ENCODE measurements at regions not wholly inside any gene's neighbourhood (a gene's known extent, or its start where the extent isn't known, plus 50 kb on each side); places are given as distances from the start of the nearest gene placed in this dataset.
"Not testable (repeated sequence)": the region's sequence is repeated elsewhere in the genome, so short reads cannot be mapped to it uniquely, and the experiment has no call there.

- no peak overlapping the region for H3K14ac ChIP-seq (ENCODE audit: low read length)
- peaks cover 0 to 3% of the 10 kb centered on the region in 2 donors for H3K9me3 ChIP-seq (replicated peaks in 1 of 2; ENCODE audit: control insufficient read depth in 2 of 2, insufficient read depth in 1 of 2, low read depth in 1 of 2, low read length in 2 of 2)
- H4K91ac ChIP-seq (ENCODE audit: low read depth, low read length, poor library complexity), result no peak overlapping the region
- H3K4me1 ChIP-seq (ENCODE audit: control insufficient read depth in 2 of 2, insufficient read depth in 1 of 2, low read depth in 1 of 2, low read length in 2 of 2), result no peaks in the 10 kb centered on the region
- H2AK5ac ChIP-seq (ENCODE audit: low read depth, low read length), result no peak overlapping the region
- H3K18ac ChIP-seq (ENCODE audit: low read length), result no peak overlapping the region
- no peak overlapping the region for H3K27ac ChIP-seq (replicated peaks; ENCODE audit: low read length)
- no peak overlapping the region for H2BK12ac ChIP-seq (ENCODE audit: low read length)
- no peak overlapping the region for H3K23ac ChIP-seq (ENCODE audit: low read depth, low read length, poor library complexity)
- H2BK120ac ChIP-seq (ENCODE audit: low read depth, low read length), result no peak overlapping the region
- no peak overlapping the region for H4K8ac ChIP-seq (ENCODE audit: low read depth, low read length)
- H3K9ac ChIP-seq (ENCODE audit: low read depth, low read length, poor library complexity), result no peak overlapping the region
- WGBS, 2 donors (ENCODE audit: extremely low coverage in 2 of 2, insufficient read length in 2 of 2, insufficient replicate concordance in 1 of 2), result 73 to 80% methylated on average over 1 of the region's 3 CpGs
- no peak overlapping the region for H3K4me2 ChIP-seq (ENCODE audit: insufficient read depth, low read length, poor library complexity, severe bottlenecking)
- H3K4me3 ChIP-seq (ENCODE audit: low read length in 2 of 2), result no peak overlapping the region
- DNase-seq (ENCODE audit: low spot score), result no peak
- H3K4ac ChIP-seq (ENCODE audit: low read length), result no peak overlapping the region
- peaks cover 2% of the 10 kb centered on the region for H3K79me1 ChIP-seq (ENCODE audit: low read depth, low read length)
- no peaks in the 10 kb centered on the region for H3K36me3 ChIP-seq (replicated peaks in 1 of 2; ENCODE audit: control insufficient read depth in 2 of 2, insufficient read depth in 2 of 2, low read length in 2 of 2)
- no peak overlapping the region for H2BK15ac ChIP-seq (ENCODE audit: low read length)
- no peak overlapping the region for H2BK5ac ChIP-seq (ENCODE audit: low read length)
- no peak overlapping the region for H2AFZ ChIP-seq (ENCODE audit: low read length)
- H3K27me3 ChIP-seq (ENCODE audit: control insufficient read depth in 3 of 3, insufficient read depth in 3 of 3, low read depth in 1 of 3, low read length in 3 of 3), result no peaks in the 10 kb centered on the region
Observed at GRCh38 chr7:149334930-149335329, 72.9 kb downstream of the ZNF783 start.

- DNase-seq (ENCODE audit: low spot score), result no peak
- H3K36me3 ChIP-seq (replicated peaks in 1 of 2; ENCODE audit: control insufficient read depth in 2 of 2, insufficient read depth in 2 of 2, low read length in 2 of 2), result no peaks in the 10 kb centered on the region
- no peak overlapping the region for H2BK12ac ChIP-seq (ENCODE audit: low read length)
- peaks cover 8 to 13% of the 10 kb centered on the region in 2 donors for H3K9me3 ChIP-seq (replicated peaks in 1 of 2; ENCODE audit: control insufficient read depth in 2 of 2, insufficient read depth in 1 of 2, low read depth in 1 of 2, low read length in 2 of 2)
- no peak overlapping the region for H3K9ac ChIP-seq (ENCODE audit: low read depth, low read length, poor library complexity)
- no peak overlapping the region for H3K4ac ChIP-seq (ENCODE audit: low read length)
- no CpG with 5 or more reads among the region's 3 CpGs for WGBS, 2 donors (ENCODE audit: extremely low coverage in 2 of 2, insufficient read length in 2 of 2, insufficient replicate concordance in 1 of 2)
- no peak overlapping the region for H4K91ac ChIP-seq (ENCODE audit: low read depth, low read length, poor library complexity)
- H3K14ac ChIP-seq (ENCODE audit: low read length), result no peak overlapping the region
- no peak overlapping the region for H2AFZ ChIP-seq (ENCODE audit: low read length)
- no peak overlapping the region for H2BK120ac ChIP-seq (ENCODE audit: low read depth, low read length)
- no peak overlapping the region for H2BK15ac ChIP-seq (ENCODE audit: low read length)
- H3K79me1 ChIP-seq (ENCODE audit: low read depth, low read length), result no peaks in the 10 kb centered on the region
- no peak overlapping the region for H3K27ac ChIP-seq (replicated peaks; ENCODE audit: low read length)
- H3K23ac ChIP-seq (ENCODE audit: low read depth, low read length, poor library complexity), result no peak overlapping the region
- no peak overlapping the region for H2AK5ac ChIP-seq (ENCODE audit: low read depth, low read length)
- H3K4me2 ChIP-seq (ENCODE audit: insufficient read depth, low read length, poor library complexity, severe bottlenecking), result no peak overlapping the region
- H3K4me1 ChIP-seq (ENCODE audit: control insufficient read depth in 2 of 2, insufficient read depth in 1 of 2, low read depth in 1 of 2, low read length in 2 of 2), result no peaks in the 10 kb centered on the region
- no peak overlapping the region for H3K18ac ChIP-seq (ENCODE audit: low read length)
- no peaks in the 10 kb centered on the region for H3K27me3 ChIP-seq (ENCODE audit: control insufficient read depth in 3 of 3, insufficient read depth in 3 of 3, low read depth in 1 of 3, low read length in 3 of 3)
- H3K4me3 ChIP-seq (ENCODE audit: low read length in 2 of 2), result no peak overlapping the region
- H2BK5ac ChIP-seq (ENCODE audit: low read length), result no peak overlapping the region
- no peak overlapping the region for H4K8ac ChIP-seq (ENCODE audit: low read depth, low read length)
Observed at GRCh38 chr7:149348758-149349369, 86.9 kb downstream of the ZNF783 start.

- Histone ChIP-seq H3K79me1 (ENCODE audit: low read depth, low read length) (no peaks in the 10 kb centered on the region), H3K4me3 (ENCODE audit: low read length in 2 of 2) (no peak overlapping the region), H3K14ac (ENCODE audit: low read length) (no peak overlapping the region), H3K9me3 (replicated peaks in 1 of 2; ENCODE audit: control insufficient read depth in 2 of 2, insufficient read depth in 1 of 2, low read depth in 1 of 2, low read length in 2 of 2) (peaks cover 2 to 4% of the 10 kb centered on the region in 2 donors), H3K4me2 (ENCODE audit: insufficient read depth, low read length, poor library complexity, severe bottlenecking) (no peak overlapping the region), H3K18ac (ENCODE audit: low read length) (no peak overlapping the region), H2BK120ac (ENCODE audit: low read depth, low read length) (no peak overlapping the region), H3K4ac (ENCODE audit: low read length) (no peak overlapping the region), H3K27ac (replicated peaks; ENCODE audit: low read length) (no peak overlapping the region), H3K23ac (ENCODE audit: low read depth, low read length, poor library complexity) (no peak overlapping the region), H2BK5ac (ENCODE audit: low read length) (no peak overlapping the region), H2AK5ac (ENCODE audit: low read depth, low read length) (no peak overlapping the region), H3K4me1 (ENCODE audit: control insufficient read depth in 2 of 2, insufficient read depth in 1 of 2, low read depth in 1 of 2, low read length in 2 of 2) (no peaks in the 10 kb centered on the region), H2BK12ac (ENCODE audit: low read length) (no peak overlapping the region), H4K8ac (ENCODE audit: low read depth, low read length) (no peak overlapping the region), H2AFZ (ENCODE audit: low read length) (no peak overlapping the region), H3K9ac (ENCODE audit: low read depth, low read length, poor library complexity) (no peak overlapping the region), H4K91ac (ENCODE audit: low read depth, low read length, poor library complexity) (no peak overlapping the region), H3K36me3 (replicated peaks in 1 of 2; ENCODE audit: control insufficient read depth in 2 of 2, insufficient read depth in 2 of 2, low read length in 2 of 2) (no peaks in the 10 kb centered on the region), H3K27me3 (ENCODE audit: control insufficient read depth in 3 of 3, insufficient read depth in 3 of 3, low read depth in 1 of 3, low read length in 3 of 3) (peaks cover 0 to 5% (median 0%) of the 10 kb centered on the region in 3 experiments), H2BK15ac (ENCODE audit: low read length) (no peak overlapping the region)
- no CpG with 5 or more reads among the region's 6 CpGs for WGBS, 2 donors (ENCODE audit: extremely low coverage in 2 of 2, insufficient read length in 2 of 2, insufficient replicate concordance in 1 of 2)
- no peak for DNase-seq (ENCODE audit: low spot score)
Observed at GRCh38 chr7:149353739-149354504, 91.9 kb downstream of the ZNF783 start.

GRCh38 chr7:149355035-149355389 is 93.0 kb downstream of the ZNF783 start:
- H3K4me3 ChIP-seq (ENCODE audit: low read length in 2 of 2); H3K4me2 ChIP-seq (ENCODE audit: insufficient read depth, low read length, poor library complexity, severe bottlenecking); H2AFZ ChIP-seq (ENCODE audit: low read length); DNase-seq (ENCODE audit: low spot score); H3K36me3 ChIP-seq (replicated peaks in 1 of 2; ENCODE audit: control insufficient read depth in 2 of 2, insufficient read depth in 2 of 2, low read length in 2 of 2); H4K91ac ChIP-seq (ENCODE audit: low read depth, low read length, poor library complexity); H3K27me3 ChIP-seq (ENCODE audit: control insufficient read depth in 3 of 3, insufficient read depth in 3 of 3, low read depth in 1 of 3, low read length in 3 of 3); H3K9me3 ChIP-seq (replicated peaks in 1 of 2; ENCODE audit: control insufficient read depth in 2 of 2, insufficient read depth in 1 of 2, low read depth in 1 of 2, low read length in 2 of 2); H4K8ac ChIP-seq (ENCODE audit: low read depth, low read length); H2AK5ac ChIP-seq (ENCODE audit: low read depth, low read length); H2BK5ac ChIP-seq (ENCODE audit: low read length); H3K9ac ChIP-seq (ENCODE audit: low read depth, low read length, poor library complexity); H2BK120ac ChIP-seq (ENCODE audit: low read depth, low read length); H2BK15ac ChIP-seq (ENCODE audit: low read length); H3K18ac ChIP-seq (ENCODE audit: low read length); H3K4me1 ChIP-seq (ENCODE audit: control insufficient read depth in 2 of 2, insufficient read depth in 1 of 2, low read depth in 1 of 2, low read length in 2 of 2); H3K23ac ChIP-seq (ENCODE audit: low read depth, low read length, poor library complexity); H3K14ac ChIP-seq (ENCODE audit: low read length); H3K27ac ChIP-seq (replicated peaks; ENCODE audit: low read length); H3K4ac ChIP-seq (ENCODE audit: low read length); H2BK12ac ChIP-seq (ENCODE audit: low read length); H3K79me1 ChIP-seq (ENCODE audit: low read depth, low read length): not testable (repeated sequence)
- no CpG with 5 or more reads among the region's 11 CpGs for WGBS, 2 donors (ENCODE audit: extremely low coverage in 2 of 2, insufficient read length in 2 of 2, insufficient replicate concordance in 1 of 2)

Data from neuronal stem cell (in vitro differentiated cells).